H9 (cell line): ENCODE measurements at regions not wholly inside any gene's neighbourhood (a gene's known extent, or its start where the extent isn't known, plus 50 kb on each side); places are given as distances from the start of the nearest gene placed in this dataset.

Source experiments
- DNase-seq: peaks from one replicate; pipeline ENCODE4 v3.0.0-alpha.2; 2017
- H2AFZ ChIP-seq: one replicate; pipeline ENCODE4 v1.6.1; 2013; ENCODE audit warnings: mild to moderate bottlenecking, low read length, control low read depth, moderate library complexity
- H2AK5ac ChIP-seq: 2 replicates; pipeline ENCODE4 v1.6.1; 2013; ENCODE audit warnings: low read length, control low read depth, mixed read lengths; ENCODE audit not compliant: insufficient read length
- H2BK120ac ChIP-seq: one replicate; pipeline ENCODE4 v1.6.1; 2013; ENCODE audit warnings: low read depth, mild to moderate bottlenecking, low read length, control low read depth, inconsistent platforms; ENCODE audit not compliant: poor library complexity, severe bottlenecking
- H2BK12ac ChIP-seq: 2 replicates; pipeline ENCODE4 v1.6.1; 2013; ENCODE audit warnings: low read length, control low read depth, mixed read lengths, low read depth; ENCODE audit not compliant: insufficient read length
- H2BK15ac ChIP-seq: 2 replicates; pipeline ENCODE4 v1.6.1; 2013; ENCODE audit warnings: low read depth, low read length, control low read depth
- H2BK20ac ChIP-seq: one replicate; pipeline ENCODE4 v1.6.1; 2013; ENCODE audit warnings: low read depth, mild to moderate bottlenecking, low read length, control low read depth, inconsistent platforms; ENCODE audit not compliant: poor library complexity, severe bottlenecking
- H2BK5ac ChIP-seq: 2 replicates; pipeline ENCODE4 v1.6.1; 2013; ENCODE audit warnings: low read length, control low read depth, mixed read lengths; ENCODE audit not compliant: insufficient read length
- H3K14ac ChIP-seq: 2 replicates; pipeline ENCODE4 v1.6.1; 2013; ENCODE audit warnings: low read length, control low read depth; ENCODE audit not compliant: insufficient read depth
- H3K18ac ChIP-seq: 2 replicates; pipeline ENCODE4 v1.6.1; 2013; ENCODE audit warnings: low read depth, mild to moderate bottlenecking, mixed read lengths, low read length, control low read depth; ENCODE audit not compliant: insufficient read length
- H3K23ac ChIP-seq: 2 replicates; pipeline ENCODE4 v1.6.1; 2013; ENCODE audit warnings: low read length, control low read depth, mixed read lengths, low read depth; ENCODE audit not compliant: insufficient read length
- H3K23me2 ChIP-seq: 2 replicates; pipeline ENCODE4 v1.6.1; 2013; ENCODE audit warnings: low read depth, mild to moderate bottlenecking, mixed read lengths, low read length, control low read depth; ENCODE audit not compliant: insufficient read length, poor library complexity, severe bottlenecking
- H3K27ac ChIP-seq: 2 replicates; pipeline ENCODE4 v1.5.1; 2013; ENCODE audit warnings: low read length, control low read depth, mixed read lengths, low read depth; ENCODE audit not compliant: insufficient read length
- H3K27me3 ChIP-seq: 2 replicates; pipeline ENCODE4 v1.6.1; 2013; ENCODE audit warnings: low read length, control low read depth, inconsistent platforms; ENCODE audit not compliant: insufficient read depth
- H3K4ac ChIP-seq: 2 replicates; pipeline ENCODE4 v1.6.1; 2013; ENCODE audit warnings: low read depth, mild to moderate bottlenecking, control low read depth, inconsistent platforms, low read length, moderate library complexity
- H3K4me1 ChIP-seq: 2 replicates; pipeline ENCODE4 v1.6.1; 2013; ENCODE audit warnings: low read length, control low read depth, inconsistent platforms; ENCODE audit not compliant: insufficient read depth
- H3K4me2 ChIP-seq: 2 replicates; pipeline ENCODE4 v1.6.1; 2013; ENCODE audit warnings: low read length, control low read depth, mixed read lengths; ENCODE audit not compliant: insufficient read length, insufficient read depth
- H3K56ac ChIP-seq: 2 replicates; pipeline ENCODE4 v1.6.1; 2013; ENCODE audit warnings: low read depth, mild to moderate bottlenecking, mixed read lengths, low read length, control low read depth; ENCODE audit not compliant: insufficient read length
- H3K79me1 ChIP-seq: 2 replicates; pipeline ENCODE4 v1.6.1; 2013; ENCODE audit warnings: low read depth, mild to moderate bottlenecking, moderate library complexity, low read length, control low read depth, inconsistent platforms; ENCODE audit not compliant: insufficient read depth, poor library complexity, severe bottlenecking
- H3K79me2 ChIP-seq: 2 replicates; pipeline ENCODE4 v1.6.1; 2013; ENCODE audit warnings: low read length, control low read depth, inconsistent platforms; ENCODE audit not compliant: insufficient read depth
- H3K9ac ChIP-seq: 2 replicates; pipeline ENCODE4 v1.6.1; 2013; ENCODE audit warnings: low read length, control low read depth, mixed read lengths; ENCODE audit not compliant: insufficient read length; ENCODE audit errors: extremely low read depth
- H3K9me3 ChIP-seq: one replicate; pipeline ENCODE4 v1.6.1; 2013; ENCODE audit warnings: low read depth, low read length, inconsistent platforms; ENCODE audit not compliant: control insufficient read depth
- H3T11ph ChIP-seq: one replicate; pipeline ENCODE4 v1.6.1; 2013; ENCODE audit warnings: mild to moderate bottlenecking, low read length, control low read depth, inconsistent platforms
- H4K20me1 ChIP-seq: one replicate; pipeline ENCODE4 v1.6.1; 2013; ENCODE audit not compliant: control insufficient read depth, insufficient read length, insufficient read depth
- H4K5ac ChIP-seq: 2 replicates; pipeline ENCODE4 v1.6.1; 2013; ENCODE audit warnings: low read depth, mild to moderate bottlenecking, mixed read lengths, low read length, control low read depth; ENCODE audit not compliant: insufficient read length
- H4K8ac ChIP-seq: replicated peaks from 2 replicates; pipeline ENCODE4 v1.6.1; 2013; ENCODE audit warnings: low read length, control low read depth, mixed read lengths, low read depth; ENCODE audit not compliant: insufficient read length
- H4K91ac ChIP-seq: 2 replicates; pipeline ENCODE4 v1.6.1; 2013; ENCODE audit warnings: low read depth, mild to moderate bottlenecking, moderate library complexity, mixed read lengths, low read length, control low read depth; ENCODE audit not compliant: insufficient read length
- H3K27ac Mint-ChIP-seq, 3 experiments: 2 replicates in 2 of 3; 3 replicates in 1 of 3; pipeline ENCODE4 v1.8.0; 2020 to 2021; ENCODE audit warnings: mixed read lengths in 3 of 3, mild to moderate bottlenecking in 1 of 3, moderate library complexity in 1 of 3
- H3K27me3 Mint-ChIP-seq: 2 replicates; pipeline ENCODE4 v1.8.0; 2021; ENCODE audit warnings: low read depth, mild to moderate bottlenecking, moderate library complexity, mixed read lengths
- H3K36me3 Mint-ChIP-seq, 3 experiments: 2 replicates in 2 of 3; 3 replicates in 1 of 3; pipeline ENCODE4 v1.8.0; 2020 to 2021; ENCODE audit warnings: low read depth in 3 of 3, mixed read lengths in 3 of 3; ENCODE audit not compliant: insufficient read depth in 1 of 3
- H3K4me1 Mint-ChIP-seq, 2 experiments: 2 replicates each; pipeline ENCODE4 v1.8.0; 2020; ENCODE audit warnings: mixed read lengths in 2 of 2
- H3K4me3 Mint-ChIP-seq, 2 experiments: 2 replicates in 1 of 2; 3 replicates in 1 of 2; pipeline ENCODE4 v1.8.0; 2020 to 2021; ENCODE audit warnings: mild to moderate bottlenecking in 2 of 2, mixed read lengths in 2 of 2, moderate library complexity in 1 of 2
- H3K9me3 Mint-ChIP-seq, 2 experiments: 2 replicates in 1 of 2; 3 replicates in 1 of 2; pipeline ENCODE4 v1.8.0; 2020; ENCODE audit warnings: mild to moderate bottlenecking in 2 of 2, mixed read lengths in 2 of 2, moderate library complexity in 1 of 2
- WGBS: extraction: QIAGEN DNeasy Blood & Tissue Kit; methylation state at CpG from one replicate; pipeline ENCODE4 v1.1.7; 2013; ENCODE audit warnings: missing lambda C conversion rate, low lambda C conversion rate, mixed read lengths; ENCODE audit not compliant: insufficient read length; ENCODE audit errors: extremely low coverage; 5-methylcytosine and 5-hydroxymethylcytosine counted together
- TF ChIP-seq, protein P1 (sequence below): fragments of 200-600 bp; sonication (generic); conservative IDR thresholded peaks from 3 replicates; pipeline ENCODE4 v1.8.0; 2021; ENCODE audit warnings: antibody characterized with exemption, mild to moderate bottlenecking

DNA sequence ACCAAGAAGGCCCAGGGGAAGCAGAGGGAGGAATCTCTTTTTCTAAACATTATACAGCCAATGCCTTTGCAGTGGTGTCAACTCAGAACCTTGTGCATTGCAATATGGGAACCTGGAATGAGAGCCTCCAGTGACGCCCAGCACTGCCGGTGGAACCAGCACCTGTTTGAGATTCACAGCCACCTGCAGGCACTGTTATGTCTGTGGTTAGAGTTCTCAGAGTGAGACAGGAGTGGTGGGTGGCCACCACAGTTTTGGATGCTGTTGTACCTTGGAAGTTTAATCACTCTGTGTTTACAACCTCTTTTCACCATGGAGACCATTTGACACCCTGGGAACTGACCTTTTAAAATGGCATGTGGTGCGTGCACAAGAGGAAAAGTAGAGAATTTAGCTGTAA lies 185.3 kb upstream of the KCNG1 start:
- H3K79me2 ChIP-seq = no peaks in the 10 kb centered on the region
- H3K4ac ChIP-seq = no peak overlapping the region
- peaks cover 28% of the 10 kb centered on the region for H3K27me3 Mint-ChIP-seq
- no peaks in the 10 kb centered on the region for H3K27me3 ChIP-seq
- H2BK5ac ChIP-seq = no peak overlapping the region
- H4K91ac ChIP-seq = no peak overlapping the region
- no peaks in the 10 kb centered on the region for H3K36me3 Mint-ChIP-seq
- H3K27ac Mint-ChIP-seq = no peak overlapping the region
- H2BK120ac ChIP-seq = no peak overlapping the region
- H3K4me1 ChIP-seq = no peaks in the 10 kb centered on the region
- WGBS = no CpG with 5 or more reads among the region's 3 CpGs
- peak; percentile 20 for DNase-seq
- no peaks in the 10 kb centered on the region for H4K20me1 ChIP-seq
- no peak overlapping the region for H3K14ac ChIP-seq
- no peak overlapping the region for H3K4me3 Mint-ChIP-seq
- no peak overlapping the region for H2AK5ac ChIP-seq
- TF ChIP-seq, protein P1, sequence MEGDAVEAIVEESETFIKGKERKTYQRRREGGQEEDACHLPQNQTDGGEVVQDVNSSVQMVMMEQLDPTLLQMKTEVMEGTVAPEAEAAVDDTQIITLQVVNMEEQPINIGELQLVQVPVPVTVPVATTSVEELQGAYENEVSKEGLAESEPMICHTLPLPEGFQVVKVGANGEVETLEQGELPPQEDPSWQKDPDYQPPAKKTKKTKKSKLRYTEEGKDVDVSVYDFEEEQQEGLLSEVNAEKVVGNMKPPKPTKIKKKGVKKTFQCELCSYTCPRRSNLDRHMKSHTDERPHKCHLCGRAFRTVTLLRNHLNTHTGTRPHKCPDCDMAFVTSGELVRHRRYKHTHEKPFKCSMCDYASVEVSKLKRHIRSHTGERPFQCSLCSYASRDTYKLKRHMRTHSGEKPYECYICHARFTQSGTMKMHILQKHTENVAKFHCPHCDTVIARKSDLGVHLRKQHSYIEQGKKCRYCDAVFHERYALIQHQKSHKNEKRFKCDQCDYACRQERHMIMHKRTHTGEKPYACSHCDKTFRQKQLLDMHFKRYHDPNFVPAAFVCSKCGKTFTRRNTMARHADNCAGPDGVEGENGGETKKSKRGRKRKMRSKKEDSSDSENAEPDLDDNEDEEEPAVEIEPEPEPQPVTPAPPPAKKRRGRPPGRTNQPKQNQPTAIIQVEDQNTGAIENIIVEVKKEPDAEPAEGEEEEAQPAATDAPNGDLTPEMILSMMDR = no peak
- H4K5ac ChIP-seq = no peak overlapping the region
- no peak overlapping the region for H2AFZ ChIP-seq
- H2BK15ac ChIP-seq = no peak overlapping the region
- H3K4me1 Mint-ChIP-seq = peaks cover 9 to 20% of the 10 kb centered on the region in 2 experiments; a peak in 3 of 4 replicates
- no peak overlapping the region for H3K4me2 ChIP-seq
- no peaks in the 10 kb centered on the region for H3K23me2 ChIP-seq
- no peak overlapping the region for H3K9ac ChIP-seq
- no peak overlapping the region for H3K18ac ChIP-seq
- H2BK20ac ChIP-seq = no peak overlapping the region
- H3K9me3 ChIP-seq = no peaks in the 10 kb centered on the region
- no peak overlapping the region for H3T11ph ChIP-seq
- H3K23ac ChIP-seq = no peak overlapping the region
- H3K79me1 ChIP-seq = no peaks in the 10 kb centered on the region
- no peak overlapping the region for H2BK12ac ChIP-seq
- H3K9me3 Mint-ChIP-seq = no peaks in the 10 kb centered on the region; a peak in 1 of 5 replicates
- no peak overlapping the region for H3K27ac ChIP-seq
- no peak overlapping the region for H4K8ac ChIP-seq
- H3K56ac ChIP-seq = no peak overlapping the region
